Smooth muscle cell (in vitro differentiated cells): ENCODE measurements at regions not wholly inside any gene's neighbourhood (a gene's known extent, or its start where the extent isn't known, plus 50 kb on each side); places are given as distances from the start of the nearest gene placed in this dataset.
A peak's percentile ranks its signal among the peaks of the same experiment; 100 is the strongest.

Experiments
- DNase-seq: peaks from one replicate; lab custom pipeline; 2025; ENCODE audit not compliant: unreplicated experiment; lab: John Stamatoyannopoulos, UW
- H2AFZ ChIP-seq: fragments of 200-600 bp; sonication (generic); 2 replicates; pipeline ENCODE4 v1.6.0; 2016; ENCODE audit warnings: antibody characterized with exemption, low read depth, mild to moderate bottlenecking
- H3F3A ChIP-seq: fragments of 200-600 bp; sonication (generic); 2 replicates; pipeline ENCODE4 v1.6.0; 2017; ENCODE audit warnings: antibody characterized with exemption, low read depth
- H3K27ac ChIP-seq: fragments of 200-600 bp; sonication (generic); 2 replicates; pipeline ENCODE4 v1.5.1; 2016; ENCODE audit warnings: low read depth, mild to moderate bottlenecking
- H3K27me3 ChIP-seq: fragments of 200-600 bp; sonication (generic); 2 replicates; pipeline ENCODE4 v1.6.1; 2016; ENCODE audit warnings: low read depth, mild to moderate bottlenecking
- H3K36me3 ChIP-seq: fragments of 200-600 bp; sonication (generic); 2 replicates; pipeline ENCODE4 v1.5.1; 2016; ENCODE audit warnings: low read depth
- H3K4me1 ChIP-seq: fragments of 200-600 bp; sonication (generic); 2 replicates; pipeline ENCODE4 v1.5.1; 2016; ENCODE audit warnings: low read depth
- H3K4me2 ChIP-seq: fragments of 200-600 bp; sonication (generic); 2 replicates; pipeline ENCODE4 v1.6.0; 2016; ENCODE audit warnings: mild to moderate bottlenecking
- H3K4me3 ChIP-seq: fragments of 200-600 bp; sonication (generic); 2 replicates; pipeline ENCODE4 v1.5.1; 2016; ENCODE audit warnings: mild to moderate bottlenecking
- H3K79me2 ChIP-seq: fragments of 200-600 bp; sonication (generic); 2 replicates; pipeline ENCODE4 v1.6.0; 2016; ENCODE audit warnings: low read depth, mild to moderate bottlenecking
- H3K9ac ChIP-seq: fragments of 200-600 bp; sonication (generic); 2 replicates; pipeline ENCODE4 v1.6.0; 2016; ENCODE audit warnings: low read depth
- H3K9me3 ChIP-seq: fragments of 200-600 bp; sonication (generic); replicated peaks from 2 replicates; pipeline ENCODE4 v1.5.1; 2016; ENCODE audit warnings: low read depth
- H4K20me1 ChIP-seq: fragments of 200-600 bp; sonication (generic); 2 replicates; pipeline ENCODE4 v1.6.0; 2016; ENCODE audit warnings: low read depth
- CTCF ChIP-seq: fragments of 200-600 bp; sonication (generic); IDR thresholded peaks from 2 replicates; pipeline ENCODE4 v1.5.1; 2017; ENCODE audit warnings: borderline replicate concordance, mild to moderate bottlenecking, antibody characterized with exemption; ENCODE audit not compliant: insufficient read depth, poor library complexity, severe bottlenecking
- WGBS: methylation state at CpG from one replicate; pipeline ENCODE4 v1.1.7; 2016; ENCODE audit warnings: low lambda C conversion rate; 5-methylcytosine and 5-hydroxymethylcytosine counted together

GRCh38 chr12:29081101-29081500, 68.0 kb upstream of the FAR2 start:
- H4K20me1 ChIP-seq: no peaks in the 10 kb centered on the region
- no peak for DNase-seq
- no peaks in the 10 kb centered on the region for H3K79me2 ChIP-seq
- no peak overlapping the region for H3K4me3 ChIP-seq
- no peak overlapping the region for H3K27ac ChIP-seq
- H3K27me3 ChIP-seq: no peaks in the 10 kb centered on the region
- no peaks in the 10 kb centered on the region for H3F3A ChIP-seq
- no peak overlapping the region for H3K9ac ChIP-seq
- no peaks in the 10 kb centered on the region for H3K36me3 ChIP-seq
- H2AFZ ChIP-seq: no peak overlapping the region
- TF ChIP-seq CTCF: no peak
- no peaks in the 10 kb centered on the region for H3K4me1 ChIP-seq
- no peaks in the 10 kb centered on the region for H3K9me3 ChIP-seq
- no peak overlapping the region for H3K4me2 ChIP-seq

- H3K4me3 ChIP-seq: no peak overlapping the region
- no peak for DNase-seq
- H3K27ac ChIP-seq: peak overlapping the region; percentile 45
- no peaks in the 10 kb centered on the region for H4K20me1 ChIP-seq
- no peak overlapping the region for H3K4me2 ChIP-seq
- no peaks in the 10 kb centered on the region for H3K36me3 ChIP-seq
- H2AFZ ChIP-seq: peak overlapping the region; percentile 51
- WGBS: 75% methylated on average over 4 of the region's 4 CpGs
- H3K79me2 ChIP-seq: no peaks in the 10 kb centered on the region
- H3K9me3 ChIP-seq: no peaks in the 10 kb centered on the region
- no peaks in the 10 kb centered on the region for H3K27me3 ChIP-seq
- no peaks in the 10 kb centered on the region for H3K4me1 ChIP-seq
- no peak overlapping the region for H3K9ac ChIP-seq
- no peak for TF ChIP-seq CTCF
- no peaks in the 10 kb centered on the region for H3F3A ChIP-seq
Measured at GRCh38 chr12:29082522-29082921, 66.6 kb upstream of the FAR2 start.

GRCh38 chr12:29086325-29087271, 62.5 kb upstream of the FAR2 start:
- no peaks in the 10 kb centered on the region for H3K79me2 ChIP-seq
- no peaks in the 10 kb centered on the region for H3K36me3 ChIP-seq
- no peak overlapping the region for H2AFZ ChIP-seq
- no peaks in the 10 kb centered on the region for H3K27me3 ChIP-seq
- no peak overlapping the region for H3K9ac ChIP-seq
- no peak overlapping the region for H3K27ac ChIP-seq
- no peak for DNase-seq
- H3K9me3 ChIP-seq: no peaks in the 10 kb centered on the region
- no peak overlapping the region for H3K4me2 ChIP-seq
- TF ChIP-seq CTCF: no peak
- H3K4me3 ChIP-seq: no peak overlapping the region
- H3F3A ChIP-seq: no peaks in the 10 kb centered on the region
- WGBS: 72% methylated on average over 9 of the region's 9 CpGs
- H3K4me1 ChIP-seq: no peaks in the 10 kb centered on the region
- no peaks in the 10 kb centered on the region for H4K20me1 ChIP-seq

GRCh38 chr12:29088611-29089219, 60.4 kb upstream of the FAR2 start:
- Histone ChIP-seq H3K4me1 (no peaks in the 10 kb centered on the region), H3K4me3 (no peak overlapping the region), H4K20me1 (no peaks in the 10 kb centered on the region), H3K27me3 (no peaks in the 10 kb centered on the region), H3K27ac (no peak overlapping the region), H3K36me3 (no peaks in the 10 kb centered on the region), H2AFZ (no peak overlapping the region), H3K9me3 (no peaks in the 10 kb centered on the region), H3K9ac (no peak overlapping the region), H3F3A (no peaks in the 10 kb centered on the region), H3K4me2 (no peak overlapping the region), H3K79me2 (no peaks in the 10 kb centered on the region)
- TF ChIP-seq CTCF: peak; percentile 26
- no peak for DNase-seq
